K562 (cell line): ENCODE measurements at regions not wholly inside any gene's neighbourhood (a gene's known extent, or its start where the extent isn't known, plus 50 kb on each side); places are given as distances from the start of the nearest gene placed in this dataset.

Source experiments
- ATAC-seq: fragments of 200-7000 bp; cut with Tn5 transposase; 3 replicates; pipeline ENCODE4 v1.9.1; 2020; ENCODE audit warnings: moderate library complexity
- BruUV-seq: library from RNA; stranded (reverse); fragments of 400-500 nt; replicated peaks from 2 replicates; lab custom pipeline; 2021; lab: Mats Ljungman, UMichigan
- CTCF ChIA-PET: fragments of 300-600 bp; formaldehyde crosslinking; extraction: SDS; loops from one replicate; lab custom pipeline; 2021; ENCODE audit warnings: low intra/inter-chr PET ratio; lab: Yijun Ruan, JAX
- POLR2A ChIA-PET: fragments of 300-600, 350-650 bp; sonication (Branson Sonifier 250); formaldehyde crosslinking; extraction: SDS; loops from one replicate; lab custom pipeline; 2021; ENCODE audit warnings: antibody characterized with exemption, inconsistent platforms; lab: Yijun Ruan, JAX
- DNase-seq, 4 experiments: peaks; one replicate each; pipeline versions ENCODE4 v3.0.0 to v3.0.0-alpha.2; 2011 to 2018; ENCODE audit warnings: low spot score in 3 of 4, mixed read lengths in 3 of 4; ENCODE audit errors: extremely low read depth in 1 of 4
- FAIRE-seq: peaks from 2 replicates; lab custom pipeline; 2011; peaks lifted over from hg19 to GRCh38; lab: Jason Lieb, UNC
- H2AFZ ChIP-seq: 2 replicates; pipeline ENCODE4 v1.6.0; 2011; ENCODE audit warnings: low read depth, low read length, control low read depth, inconsistent platforms
- H3K27ac ChIP-seq: fragments of 200-600 bp; 3 replicates; pipeline ENCODE4 v1.8.0; 2011; ENCODE audit warnings: low read depth, mild to moderate bottlenecking, control low read depth, inconsistent platforms, low read length, moderate library complexity, mixed read lengths; ENCODE audit errors: extremely low read depth
- H3K27me3 ChIP-seq, 2 experiments: fragments of 300-600 bp in 1 of 2; 2 replicates in 1 of 2; 3 replicates in 1 of 2; pipeline versions ENCODE4 v1.6.0 to v1.8.0; 2011; ENCODE audit warnings: inconsistent platforms in 2 of 2, low read length in 2 of 2, mild to moderate bottlenecking in 1 of 2, mixed read lengths in 1 of 2, moderate library complexity in 1 of 2; ENCODE audit not compliant: control insufficient read depth in 2 of 2, insufficient read depth in 2 of 2
- H3K36me3 ChIP-seq: fragments of 300-600 bp; 3 replicates; pipeline ENCODE4 v1.8.0; 2011; ENCODE audit warnings: mild to moderate bottlenecking, low read length, inconsistent platforms; ENCODE audit not compliant: control insufficient read depth, insufficient read depth
- H3K4me1 ChIP-seq, 2 experiments: fragments of 200-600 bp in 1 of 2; replicated peaks in 1 of 2; 2 replicates in 1 of 2; 3 replicates in 1 of 2; pipeline versions ENCODE4 v1.5.1 to v1.8.0; 2011; ENCODE audit warnings: inconsistent platforms in 2 of 2, low read length in 2 of 2, mild to moderate bottlenecking in 1 of 2, mixed read lengths in 1 of 2, moderate library complexity in 1 of 2; ENCODE audit not compliant: control insufficient read depth in 2 of 2, insufficient read depth in 2 of 2
- H3K4me2 ChIP-seq: 2 replicates; pipeline ENCODE4 v1.6.1; 2011; ENCODE audit warnings: low read length, control low read depth, inconsistent platforms, mixed read lengths; ENCODE audit not compliant: insufficient read depth
- H3K4me3 ChIP-seq: fragments of 200-600 bp; sonication (generic), shearing (Covaris generic); 2 replicates; pipeline ENCODE4 v1.5.1; 2016; ENCODE audit warnings: control low read depth, inconsistent platforms
- H3K79me2 ChIP-seq: fragments of 200-600 bp; 3 replicates; pipeline ENCODE4 v1.8.0; 2011; ENCODE audit warnings: low read length, inconsistent platforms; ENCODE audit not compliant: control insufficient read depth, insufficient read depth
- H3K9ac ChIP-seq, 2 experiments: 2 replicates each; pipeline versions ENCODE4 v1.6.0 to v1.6.1; 2011; ENCODE audit warnings: low read depth in 2 of 2, low read length in 2 of 2, control low read depth in 1 of 2, inconsistent platforms in 1 of 2, mild to moderate bottlenecking in 1 of 2, mixed read lengths in 1 of 2; ENCODE audit not compliant: insufficient read depth in 1 of 2
- H3K9me1 ChIP-seq: one replicate; pipeline ENCODE4 v1.6.0; 2011; ENCODE audit warnings: inconsistent platforms, mild to moderate bottlenecking, low read length, moderate library complexity; ENCODE audit not compliant: control insufficient read depth, insufficient read depth
- H3K9me3 ChIP-seq: replicated peaks from 2 replicates; pipeline ENCODE4 v1.5.1; 2011; ENCODE audit warnings: low read depth, low read length, inconsistent platforms; ENCODE audit not compliant: control insufficient read depth, insufficient read depth
- H4K20me1 ChIP-seq: replicated peaks from 2 replicates; pipeline ENCODE4 v1.6.1; 2011; ENCODE audit warnings: low read length, inconsistent platforms, mixed read lengths; ENCODE audit not compliant: control insufficient read depth, insufficient read depth
- DIDO1 ChIP-seq: fragments of 450-650 bp; IDR thresholded peaks from 2 replicates; pipeline ENCODE4 v1.6.1; 2016; ENCODE audit warnings: low read depth, missing biosample characterization, missing genetic modification characterization
- MEF2D ChIP-seq: conservative IDR thresholded peaks from 2 replicates; pipeline ENCODE4 v1.6.1; 2016; ENCODE audit warnings: low read depth, missing genetic modification characterization, missing compliant biosample characterization
- MIER1 ChIP-seq: fragments of 450-650 bp; IDR thresholded peaks from 2 replicates; pipeline ENCODE4 v1.6.1; 2016; ENCODE audit warnings: antibody characterized with exemption, mild to moderate bottlenecking, low read depth
- POLR2A ChIP-seq: fragments of 450-650 bp; conservative IDR thresholded peaks from 2 replicates; pipeline ENCODE4 v1.6.1; 2016
- SMARCA5 ChIP-seq: fragments of 450-650 bp; IDR thresholded peaks from 2 replicates; pipeline ENCODE4 v1.6.1; 2016
- ZNF174 ChIP-seq: fragments of 250-450 bp; sonication (Bioruptor Pico); IDR thresholded peaks from 2 replicates; pipeline ENCODE4 v1.4.0; 2020; ENCODE audit warnings: mild to moderate bottlenecking
- ZNF717 ChIP-seq: fragments of 250-450 bp; sonication (Bioruptor Pico); IDR thresholded peaks from 2 replicates; pipeline ENCODE4 v1.5.0; 2021
- ZNF830 ChIP-seq: fragments of 250-450 bp; sonication (Bioruptor Pico); IDR thresholded peaks from 2 replicates; pipeline ENCODE4 v1.5.0; 2021; ENCODE audit warnings: mild to moderate bottlenecking
- WGBS: fragments of 100-300 bp; shearing (Covaris generic); methylation state at CpG from one replicate; pipeline ENCODE4 v1.1.6; 2016; ENCODE audit warnings: low coverage, mixed read lengths; ENCODE audit not compliant: insufficient coverage; ENCODE audit errors: missing lambda C conversion rate; 5-methylcytosine and 5-hydroxymethylcytosine counted together
- in situ Hi-C: fragments of 300-500 bp; cut with MboI; formaldehyde crosslinking; loops from 4 replicates; pipeline ENCODE4 v1.15.0; 2018; ENCODE audit warnings: inconsistent platforms, mixed read lengths
- intact Hi-C: fragments of 100-400 bp; cut with micrococcal nuclease; formaldehyde crosslinking; loops from 2 replicates; pipeline ENCODE4 v1.14.2; 2022
- TF ChIP-seq, protein P1 (sequence below), 2 experiments: fragments of 150-350 bp in 1 of 2; IDR thresholded peaks; 2 replicates each; pipeline ENCODE4 v1.6.1; 2012 to 2016; ENCODE audit warnings: low read depth in 2 of 2, low read length in 2 of 2, mild to moderate bottlenecking in 1 of 2, moderate library complexity in 1 of 2
- TF ChIP-seq, protein P2 (sequence below), 2 experiments: IDR thresholded peaks in 1 of 2; conservative IDR thresholded peaks in 1 of 2; 2 replicates each; pipeline ENCODE4 v1.6.1; 2016; ENCODE audit warnings: low read depth in 2 of 2, mild to moderate bottlenecking in 1 of 2, missing compliant biosample characterization in 1 of 2, missing genetic modification characterization in 1 of 2, moderate library complexity in 1 of 2
- TF ChIP-seq, protein P3 (sequence below): sonication (generic); formaldehyde crosslinking; IDR thresholded peaks from 2 replicates; pipeline ENCODE4 v1.8.1; 2023; ENCODE audit warnings: mild to moderate bottlenecking, missing genetic modification reagents, moderate library complexity
- TF ChIP-seq, protein P4 (sequence below): fragments of 250-450 bp; sonication (Bioruptor Pico); IDR thresholded peaks from 2 replicates; pipeline ENCODE4 v1.9.0; 2021; ENCODE audit warnings: mild to moderate bottlenecking, inconsistent platforms
- TF ChIP-seq, protein P5 (sequence below): fragments of 450-650 bp; formaldehyde crosslinking; conservative IDR thresholded peaks from 2 replicates; pipeline ENCODE4 v1.4.0; 2022; ENCODE audit warnings: mild to moderate bottlenecking, missing genetic modification characterization

DNA sequence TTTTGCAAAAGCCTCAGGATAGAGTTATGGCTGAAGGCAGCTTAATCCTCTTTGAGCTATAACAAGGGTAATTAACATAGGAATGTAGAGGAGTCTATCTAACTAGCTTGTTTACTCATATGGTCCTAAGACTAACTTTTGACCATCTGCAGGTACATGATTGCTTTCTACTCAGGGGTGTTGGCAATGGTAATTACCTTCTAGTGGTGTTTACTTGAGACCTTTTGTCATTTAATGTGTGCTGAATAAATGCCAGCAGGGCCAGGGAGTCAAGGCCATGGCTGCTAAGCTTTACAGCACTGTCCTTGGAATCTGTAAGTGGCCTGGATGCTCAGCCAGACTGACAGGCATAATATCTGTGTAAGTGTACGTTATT lies 1325.0 kb downstream of the XPNPEP1 start:
- intact Hi-C loops (no loop called here), in situ Hi-C loops (no loop called here)
- BruUV-seq, result no TSS peak
- Histone ChIP-seq H3K79me2 (no peaks in the 10 kb centered on the region), H3K4me3 (no peak overlapping the region), H4K20me1 (no peaks in the 10 kb centered on the region), H3K4me1 (no peaks in the 10 kb centered on the region), H3K9me3 (no peaks in the 10 kb centered on the region), H3K9ac (no peak overlapping the region), H3K4me2 (no peak overlapping the region), H3K9me1 (no peaks in the 10 kb centered on the region), H3K36me3 (no peaks in the 10 kb centered on the region), H3K27ac (no peak overlapping the region), H3K27me3 (no peaks in the 10 kb centered on the region), H2AFZ (no peak overlapping the region)
- DNase-seq (no peak), FAIRE-seq (no peak), ATAC-seq (no peak)
- ChIA-PET CTCF (no interaction called here), POLR2A (no interaction called here)
- WGBS, result 0% methylated on average over 1 of the region's 1 CpG
- TF ChIP-seq DIDO1 (tag) (no peak), MIER1 (no peak), ZNF174 (CRISPR knock-in tag) (no peak), ZNF830 (no peak), ZNF717 (CRISPR knock-in tag) (no peak), MEF2D (tag) (no peak), SMARCA5 (no peak), POLR2A (no peak)
- TF ChIP-seq, protein P1, sequence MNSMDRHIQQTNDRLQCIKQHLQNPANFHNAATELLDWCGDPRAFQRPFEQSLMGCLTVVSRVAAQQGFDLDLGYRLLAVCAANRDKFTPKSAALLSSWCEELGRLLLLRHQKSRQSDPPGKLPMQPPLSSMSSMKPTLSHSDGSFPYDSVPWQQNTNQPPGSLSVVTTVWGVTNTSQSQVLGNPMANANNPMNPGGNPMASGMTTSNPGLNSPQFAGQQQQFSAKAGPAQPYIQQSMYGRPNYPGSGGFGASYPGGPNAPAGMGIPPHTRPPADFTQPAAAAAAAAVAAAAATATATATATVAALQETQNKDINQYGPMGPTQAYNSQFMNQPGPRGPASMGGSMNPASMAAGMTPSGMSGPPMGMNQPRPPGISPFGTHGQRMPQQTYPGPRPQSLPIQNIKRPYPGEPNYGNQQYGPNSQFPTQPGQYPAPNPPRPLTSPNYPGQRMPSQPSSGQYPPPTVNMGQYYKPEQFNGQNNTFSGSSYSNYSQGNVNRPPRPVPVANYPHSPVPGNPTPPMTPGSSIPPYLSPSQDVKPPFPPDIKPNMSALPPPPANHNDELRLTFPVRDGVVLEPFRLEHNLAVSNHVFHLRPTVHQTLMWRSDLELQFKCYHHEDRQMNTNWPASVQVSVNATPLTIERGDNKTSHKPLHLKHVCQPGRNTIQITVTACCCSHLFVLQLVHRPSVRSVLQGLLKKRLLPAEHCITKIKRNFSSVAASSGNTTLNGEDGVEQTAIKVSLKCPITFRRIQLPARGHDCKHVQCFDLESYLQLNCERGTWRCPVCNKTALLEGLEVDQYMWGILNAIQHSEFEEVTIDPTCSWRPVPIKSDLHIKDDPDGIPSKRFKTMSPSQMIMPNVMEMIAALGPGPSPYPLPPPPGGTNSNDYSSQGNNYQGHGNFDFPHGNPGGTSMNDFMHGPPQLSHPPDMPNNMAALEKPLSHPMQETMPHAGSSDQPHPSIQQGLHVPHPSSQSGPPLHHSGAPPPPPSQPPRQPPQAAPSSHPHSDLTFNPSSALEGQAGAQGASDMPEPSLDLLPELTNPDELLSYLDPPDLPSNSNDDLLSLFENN (IDR thresholded peaks at IDR 0.05; ENCODE audit: low read depth in 2 of 2, low read length in 2 of 2), result no peak
- TF ChIP-seq, protein P2, sequence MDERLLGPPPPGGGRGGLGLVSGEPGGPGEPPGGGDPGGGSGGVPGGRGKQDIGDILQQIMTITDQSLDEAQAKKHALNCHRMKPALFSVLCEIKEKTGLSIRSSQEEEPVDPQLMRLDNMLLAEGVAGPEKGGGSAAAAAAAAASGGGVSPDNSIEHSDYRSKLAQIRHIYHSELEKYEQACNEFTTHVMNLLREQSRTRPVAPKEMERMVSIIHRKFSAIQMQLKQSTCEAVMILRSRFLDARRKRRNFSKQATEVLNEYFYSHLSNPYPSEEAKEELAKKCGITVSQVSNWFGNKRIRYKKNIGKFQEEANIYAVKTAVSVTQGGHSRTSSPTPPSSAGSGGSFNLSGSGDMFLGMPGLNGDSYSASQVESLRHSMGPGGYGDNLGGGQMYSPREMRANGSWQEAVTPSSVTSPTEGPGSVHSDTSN (CRISPR knock-in tag; IDR thresholded peaks at IDR 0.05; ENCODE audit: low read depth), result no peak
- TF ChIP-seq, protein P2 (tag; conservative IDR thresholded peaks at IDR 0.05; ENCODE audit: low read depth), result no peak
- TF ChIP-seq, protein P3, sequence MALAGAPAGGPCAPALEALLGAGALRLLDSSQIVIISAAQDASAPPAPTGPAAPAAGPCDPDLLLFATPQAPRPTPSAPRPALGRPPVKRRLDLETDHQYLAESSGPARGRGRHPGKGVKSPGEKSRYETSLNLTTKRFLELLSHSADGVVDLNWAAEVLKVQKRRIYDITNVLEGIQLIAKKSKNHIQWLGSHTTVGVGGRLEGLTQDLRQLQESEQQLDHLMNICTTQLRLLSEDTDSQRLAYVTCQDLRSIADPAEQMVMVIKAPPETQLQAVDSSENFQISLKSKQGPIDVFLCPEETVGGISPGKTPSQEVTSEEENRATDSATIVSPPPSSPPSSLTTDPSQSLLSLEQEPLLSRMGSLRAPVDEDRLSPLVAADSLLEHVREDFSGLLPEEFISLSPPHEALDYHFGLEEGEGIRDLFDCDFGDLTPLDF (CRISPR knock-in tag), result no peak
- TF ChIP-seq, protein P4, sequence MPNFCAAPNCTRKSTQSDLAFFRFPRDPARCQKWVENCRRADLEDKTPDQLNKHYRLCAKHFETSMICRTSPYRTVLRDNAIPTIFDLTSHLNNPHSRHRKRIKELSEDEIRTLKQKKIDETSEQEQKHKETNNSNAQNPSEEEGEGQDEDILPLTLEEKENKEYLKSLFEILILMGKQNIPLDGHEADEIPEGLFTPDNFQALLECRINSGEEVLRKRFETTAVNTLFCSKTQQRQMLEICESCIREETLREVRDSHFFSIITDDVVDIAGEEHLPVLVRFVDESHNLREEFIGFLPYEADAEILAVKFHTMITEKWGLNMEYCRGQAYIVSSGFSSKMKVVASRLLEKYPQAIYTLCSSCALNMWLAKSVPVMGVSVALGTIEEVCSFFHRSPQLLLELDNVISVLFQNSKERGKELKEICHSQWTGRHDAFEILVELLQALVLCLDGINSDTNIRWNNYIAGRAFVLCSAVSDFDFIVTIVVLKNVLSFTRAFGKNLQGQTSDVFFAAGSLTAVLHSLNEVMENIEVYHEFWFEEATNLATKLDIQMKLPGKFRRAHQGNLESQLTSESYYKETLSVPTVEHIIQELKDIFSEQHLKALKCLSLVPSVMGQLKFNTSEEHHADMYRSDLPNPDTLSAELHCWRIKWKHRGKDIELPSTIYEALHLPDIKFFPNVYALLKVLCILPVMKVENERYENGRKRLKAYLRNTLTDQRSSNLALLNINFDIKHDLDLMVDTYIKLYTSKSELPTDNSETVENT (CRISPR knock-in tag), result no peak
- TF ChIP-seq, protein P5, sequence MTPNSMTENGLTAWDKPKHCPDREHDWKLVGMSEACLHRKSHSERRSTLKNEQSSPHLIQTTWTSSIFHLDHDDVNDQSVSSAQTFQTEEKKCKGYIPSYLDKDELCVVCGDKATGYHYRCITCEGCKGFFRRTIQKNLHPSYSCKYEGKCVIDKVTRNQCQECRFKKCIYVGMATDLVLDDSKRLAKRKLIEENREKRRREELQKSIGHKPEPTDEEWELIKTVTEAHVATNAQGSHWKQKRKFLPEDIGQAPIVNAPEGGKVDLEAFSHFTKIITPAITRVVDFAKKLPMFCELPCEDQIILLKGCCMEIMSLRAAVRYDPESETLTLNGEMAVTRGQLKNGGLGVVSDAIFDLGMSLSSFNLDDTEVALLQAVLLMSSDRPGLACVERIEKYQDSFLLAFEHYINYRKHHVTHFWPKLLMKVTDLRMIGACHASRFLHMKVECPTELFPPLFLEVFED (CRISPR knock-in tag), result no peak
